Mammary epithelial cell (primary cell): ENCODE measurements at regions not wholly inside any gene's neighbourhood (a gene's known extent, or its start where the extent isn't known, plus 50 kb on each side); places are given as distances from the start of the nearest gene placed in this dataset.

Experiments
- EZH2 ChIP-seq: IDR thresholded peaks from 2 replicates; pipeline ENCODE4 v1.6.1; 2012; ENCODE audit warnings: low read length, inconsistent platforms, borderline replicate concordance
- TF ChIP-seq, protein P1 (sequence below), 2 donors: IDR thresholded peaks in 1 of 2; conservative IDR thresholded peaks in 1 of 2; 2 replicates each; pipeline ENCODE4 v1.5.1; 2011 to 2012; ENCODE audit warnings: inconsistent platforms in 2 of 2, low read length in 2 of 2, mild to moderate bottlenecking in 2 of 2, control low read depth in 1 of 2, low read depth in 1 of 2; ENCODE audit not compliant: insufficient read depth in 1 of 2; ENCODE audit errors: extremely low read depth in 1 of 2

DNA sequence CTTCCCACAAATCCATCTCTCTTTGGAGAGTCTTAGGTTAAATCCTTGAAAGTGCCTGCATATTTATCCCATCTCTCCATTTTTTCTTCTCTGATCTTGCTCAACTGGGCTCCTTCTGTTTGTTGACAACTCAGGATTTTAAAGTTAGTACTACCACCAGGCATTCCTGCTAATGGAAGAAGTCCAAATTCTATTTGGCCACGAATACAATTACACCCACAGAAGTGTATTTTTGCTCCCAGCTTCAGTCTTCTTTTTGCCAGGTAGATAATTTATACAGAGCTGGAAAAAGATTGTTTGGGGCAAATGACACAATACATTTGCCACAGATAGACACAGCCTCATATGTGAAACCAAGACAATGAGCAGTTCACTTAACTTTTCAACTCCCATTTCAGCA is 74.8 kb downstream of the CETN3 start:
- TF ChIP-seq, protein P1, sequence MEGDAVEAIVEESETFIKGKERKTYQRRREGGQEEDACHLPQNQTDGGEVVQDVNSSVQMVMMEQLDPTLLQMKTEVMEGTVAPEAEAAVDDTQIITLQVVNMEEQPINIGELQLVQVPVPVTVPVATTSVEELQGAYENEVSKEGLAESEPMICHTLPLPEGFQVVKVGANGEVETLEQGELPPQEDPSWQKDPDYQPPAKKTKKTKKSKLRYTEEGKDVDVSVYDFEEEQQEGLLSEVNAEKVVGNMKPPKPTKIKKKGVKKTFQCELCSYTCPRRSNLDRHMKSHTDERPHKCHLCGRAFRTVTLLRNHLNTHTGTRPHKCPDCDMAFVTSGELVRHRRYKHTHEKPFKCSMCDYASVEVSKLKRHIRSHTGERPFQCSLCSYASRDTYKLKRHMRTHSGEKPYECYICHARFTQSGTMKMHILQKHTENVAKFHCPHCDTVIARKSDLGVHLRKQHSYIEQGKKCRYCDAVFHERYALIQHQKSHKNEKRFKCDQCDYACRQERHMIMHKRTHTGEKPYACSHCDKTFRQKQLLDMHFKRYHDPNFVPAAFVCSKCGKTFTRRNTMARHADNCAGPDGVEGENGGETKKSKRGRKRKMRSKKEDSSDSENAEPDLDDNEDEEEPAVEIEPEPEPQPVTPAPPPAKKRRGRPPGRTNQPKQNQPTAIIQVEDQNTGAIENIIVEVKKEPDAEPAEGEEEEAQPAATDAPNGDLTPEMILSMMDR (conservative IDR thresholded peaks at IDR 0.05 in 1 of 2, IDR thresholded peaks at IDR 0.05 in 1 of 2; ENCODE audit: extremely low read depth in 1 of 2, insufficient read depth in 1 of 2, low read depth in 1 of 2, low read length in 2 of 2), result no peak
- no peak for TF ChIP-seq EZH2
